ENCODE measurements at regions not wholly inside any gene's neighbourhood (a gene's known extent, or its start where the extent isn't known, plus 50 kb on each side); places are given as distances from the start of the nearest gene placed in this dataset.

- TF ChIP-seq ZNF274 (IDR thresholded peaks at IDR 0.05; ENCODE audit: low read length) (no peak), ZNF274 (tag by site-specific recombination; IDR thresholded peaks at IDR 0.05; ENCODE audit: borderline replicate concordance) (no peak), ZBTB21 (tag by site-specific recombination; IDR thresholded peaks at IDR 0.05) (peak; percentile 36), MYNN (tag by site-specific recombination; IDR thresholded peaks at IDR 0.05; ENCODE audit: borderline replicate concordance) (no peak), KLF9 (tag by site-specific recombination; IDR thresholded peaks at IDR 0.05; ENCODE audit: low read depth) (peak; percentile 56; the same call in 1 of the 2 replicates), BCL11B (tag by site-specific recombination; IDR thresholded peaks at IDR 0.05; ENCODE audit: low read depth) (no peak), ZNF221 (tag by site-specific recombination; IDR thresholded peaks at IDR 0.05; ENCODE audit: borderline replicate concordance) (no peak), KLF7 (tag by site-specific recombination; IDR thresholded peaks at IDR 0.05; ENCODE audit: borderline replicate concordance) (0 out of 2 replicates have a peak, but pooled peaks have one; percentile 66), ZNF501 (tag by site-specific recombination; IDR thresholded peaks at IDR 0.05) (0 out of 2 replicates have a peak, but pooled peaks have one; percentile 45), ZNF335 (tag by site-specific recombination; conservative IDR thresholded peaks at IDR 0.05) (peak; percentile 81), SP2 (tag by site-specific recombination; IDR thresholded peaks at IDR 0.05) (peak; percentile 49), ZNF561 (tag by site-specific recombination; IDR thresholded peaks at IDR 0.05; ENCODE audit: borderline replicate concordance) (peak; percentile 95; the same call in 1 of the 2 replicates), RBAK (tag by site-specific recombination; IDR thresholded peaks at IDR 0.05) (no peak), ZNF837 (tag by site-specific recombination; IDR thresholded peaks at IDR 0.05) (no peak), ZSCAN16 (tag by site-specific recombination; IDR thresholded peaks at IDR 0.05) (no peak), ZBTB20 (tag by site-specific recombination; IDR thresholded peaks at IDR 0.05) (peak; percentile 47; the same call in 1 of the 2 replicates), ZBTB8A (tag by site-specific recombination; IDR thresholded peaks at IDR 0.05) (peak; percentile 92), ZNF311 (tag by site-specific recombination; IDR thresholded peaks at IDR 0.05; ENCODE audit: borderline replicate concordance) (no peak), ZNF521 (tag by site-specific recombination; IDR thresholded peaks at IDR 0.05) (no peak), BCL11A (tag by site-specific recombination; IDR thresholded peaks at IDR 0.05; ENCODE audit: low read depth) (peak; percentile 45; the same call in 1 of the 2 replicates)
- TF ChIP-seq, protein P1, sequence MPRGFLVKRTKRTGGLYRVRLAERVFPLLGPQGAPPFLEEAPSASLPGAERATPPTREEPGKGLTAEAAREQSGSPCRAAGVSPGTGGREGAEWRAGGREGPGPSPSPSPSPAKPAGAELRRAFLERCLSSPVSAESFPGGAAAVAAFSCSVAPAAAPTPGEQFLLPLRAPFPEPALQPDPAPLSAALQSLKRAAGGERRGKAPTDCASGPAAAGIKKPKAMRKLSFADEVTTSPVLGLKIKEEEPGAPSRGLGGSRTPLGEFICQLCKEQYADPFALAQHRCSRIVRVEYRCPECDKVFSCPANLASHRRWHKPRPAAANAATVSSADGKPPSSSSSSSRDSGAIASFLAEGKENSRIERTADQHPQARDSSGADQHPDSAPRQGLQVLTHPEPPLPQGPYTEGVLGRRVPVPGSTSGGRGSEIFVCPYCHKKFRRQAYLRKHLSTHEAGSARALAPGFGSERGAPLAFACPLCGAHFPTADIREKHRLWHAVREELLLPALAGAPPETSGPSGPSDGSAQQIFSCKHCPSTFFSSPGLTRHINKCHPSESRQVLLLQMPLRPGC (tag by site-specific recombination; IDR thresholded peaks at IDR 0.05): peak; percentile 92
- TF ChIP-seq, protein P2, sequence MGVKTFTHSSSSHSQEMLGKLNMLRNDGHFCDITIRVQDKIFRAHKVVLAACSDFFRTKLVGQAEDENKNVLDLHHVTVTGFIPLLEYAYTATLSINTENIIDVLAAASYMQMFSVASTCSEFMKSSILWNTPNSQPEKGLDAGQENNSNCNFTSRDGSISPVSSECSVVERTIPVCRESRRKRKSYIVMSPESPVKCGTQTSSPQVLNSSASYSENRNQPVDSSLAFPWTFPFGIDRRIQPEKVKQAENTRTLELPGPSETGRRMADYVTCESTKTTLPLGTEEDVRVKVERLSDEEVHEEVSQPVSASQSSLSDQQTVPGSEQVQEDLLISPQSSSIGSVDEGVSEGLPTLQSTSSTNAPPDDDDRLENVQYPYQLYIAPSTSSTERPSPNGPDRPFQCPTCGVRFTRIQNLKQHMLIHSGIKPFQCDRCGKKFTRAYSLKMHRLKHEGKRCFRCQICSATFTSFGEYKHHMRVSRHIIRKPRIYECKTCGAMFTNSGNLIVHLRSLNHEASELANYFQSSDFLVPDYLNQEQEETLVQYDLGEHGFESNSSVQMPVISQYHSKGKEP (tag by site-specific recombination; IDR thresholded peaks at IDR 0.05): 0 out of 2 replicates have a peak, but pooled peaks have one; percentile 50
- TF ChIP-seq, protein P3, sequence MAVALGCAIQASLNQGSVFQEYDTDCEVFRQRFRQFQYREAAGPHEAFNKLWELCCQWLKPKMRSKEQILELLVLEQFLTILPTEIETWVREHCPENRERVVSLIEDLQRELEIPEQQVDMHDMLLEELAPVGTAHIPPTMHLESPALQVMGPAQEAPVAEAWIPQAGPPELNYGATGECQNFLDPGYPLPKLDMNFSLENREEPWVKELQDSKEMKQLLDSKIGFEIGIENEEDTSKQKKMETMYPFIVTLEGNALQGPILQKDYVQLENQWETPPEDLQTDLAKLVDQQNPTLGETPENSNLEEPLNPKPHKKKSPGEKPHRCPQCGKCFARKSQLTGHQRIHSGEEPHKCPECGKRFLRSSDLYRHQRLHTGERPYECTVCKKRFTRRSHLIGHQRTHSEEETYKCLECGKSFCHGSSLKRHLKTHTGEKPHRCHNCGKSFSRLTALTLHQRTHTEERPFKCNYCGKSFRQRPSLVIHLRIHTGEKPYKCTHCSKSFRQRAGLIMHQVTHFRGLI (tag by site-specific recombination; IDR thresholded peaks at IDR 0.05): no peak
- TF ChIP-seq, protein P4, sequence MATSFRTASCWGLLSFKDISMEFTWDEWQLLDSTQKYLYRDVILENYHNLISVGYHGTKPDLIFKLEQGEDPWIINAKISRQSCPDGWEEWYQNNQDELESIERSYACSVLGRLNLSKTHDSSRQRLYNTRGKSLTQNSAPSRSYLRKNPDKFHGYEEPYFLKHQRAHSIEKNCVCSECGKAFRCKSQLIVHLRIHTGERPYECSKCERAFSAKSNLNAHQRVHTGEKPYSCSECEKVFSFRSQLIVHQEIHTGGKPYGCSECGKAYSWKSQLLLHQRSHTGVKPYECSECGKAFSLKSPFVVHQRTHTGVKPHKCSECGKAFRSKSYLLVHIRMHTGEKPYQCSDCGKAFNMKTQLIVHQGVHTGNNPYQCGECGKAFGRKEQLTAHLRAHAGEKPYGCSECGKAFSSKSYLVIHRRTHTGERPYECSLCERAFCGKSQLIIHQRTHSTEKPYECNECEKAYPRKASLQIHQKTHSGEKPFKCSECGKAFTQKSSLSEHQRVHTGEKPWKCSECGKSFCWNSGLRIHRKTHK (tag by site-specific recombination; IDR thresholded peaks at IDR 0.05): no peak
- TF ChIP-seq, protein P5, sequence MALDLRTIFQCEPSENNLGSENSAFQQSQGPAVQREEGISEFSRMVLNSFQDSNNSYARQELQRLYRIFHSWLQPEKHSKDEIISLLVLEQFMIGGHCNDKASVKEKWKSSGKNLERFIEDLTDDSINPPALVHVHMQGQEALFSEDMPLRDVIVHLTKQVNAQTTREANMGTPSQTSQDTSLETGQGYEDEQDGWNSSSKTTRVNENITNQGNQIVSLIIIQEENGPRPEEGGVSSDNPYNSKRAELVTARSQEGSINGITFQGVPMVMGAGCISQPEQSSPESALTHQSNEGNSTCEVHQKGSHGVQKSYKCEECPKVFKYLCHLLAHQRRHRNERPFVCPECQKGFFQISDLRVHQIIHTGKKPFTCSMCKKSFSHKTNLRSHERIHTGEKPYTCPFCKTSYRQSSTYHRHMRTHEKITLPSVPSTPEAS (tag by site-specific recombination; IDR thresholded peaks at IDR 0.05): no peak
- TF ChIP-seq, protein P6, sequence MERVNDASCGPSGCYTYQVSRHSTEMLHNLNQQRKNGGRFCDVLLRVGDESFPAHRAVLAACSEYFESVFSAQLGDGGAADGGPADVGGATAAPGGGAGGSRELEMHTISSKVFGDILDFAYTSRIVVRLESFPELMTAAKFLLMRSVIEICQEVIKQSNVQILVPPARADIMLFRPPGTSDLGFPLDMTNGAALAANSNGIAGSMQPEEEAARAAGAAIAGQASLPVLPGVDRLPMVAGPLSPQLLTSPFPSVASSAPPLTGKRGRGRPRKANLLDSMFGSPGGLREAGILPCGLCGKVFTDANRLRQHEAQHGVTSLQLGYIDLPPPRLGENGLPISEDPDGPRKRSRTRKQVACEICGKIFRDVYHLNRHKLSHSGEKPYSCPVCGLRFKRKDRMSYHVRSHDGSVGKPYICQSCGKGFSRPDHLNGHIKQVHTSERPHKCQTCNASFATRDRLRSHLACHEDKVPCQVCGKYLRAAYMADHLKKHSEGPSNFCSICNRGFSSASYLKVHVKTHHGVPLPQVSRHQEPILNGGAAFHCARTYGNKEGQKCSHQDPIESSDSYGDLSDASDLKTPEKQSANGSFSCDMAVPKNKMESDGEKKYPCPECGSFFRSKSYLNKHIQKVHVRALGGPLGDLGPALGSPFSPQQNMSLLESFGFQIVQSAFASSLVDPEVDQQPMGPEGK (tag by site-specific recombination; IDR thresholded peaks at IDR 0.05): peak; percentile 78
- TF ChIP-seq, protein P7, sequence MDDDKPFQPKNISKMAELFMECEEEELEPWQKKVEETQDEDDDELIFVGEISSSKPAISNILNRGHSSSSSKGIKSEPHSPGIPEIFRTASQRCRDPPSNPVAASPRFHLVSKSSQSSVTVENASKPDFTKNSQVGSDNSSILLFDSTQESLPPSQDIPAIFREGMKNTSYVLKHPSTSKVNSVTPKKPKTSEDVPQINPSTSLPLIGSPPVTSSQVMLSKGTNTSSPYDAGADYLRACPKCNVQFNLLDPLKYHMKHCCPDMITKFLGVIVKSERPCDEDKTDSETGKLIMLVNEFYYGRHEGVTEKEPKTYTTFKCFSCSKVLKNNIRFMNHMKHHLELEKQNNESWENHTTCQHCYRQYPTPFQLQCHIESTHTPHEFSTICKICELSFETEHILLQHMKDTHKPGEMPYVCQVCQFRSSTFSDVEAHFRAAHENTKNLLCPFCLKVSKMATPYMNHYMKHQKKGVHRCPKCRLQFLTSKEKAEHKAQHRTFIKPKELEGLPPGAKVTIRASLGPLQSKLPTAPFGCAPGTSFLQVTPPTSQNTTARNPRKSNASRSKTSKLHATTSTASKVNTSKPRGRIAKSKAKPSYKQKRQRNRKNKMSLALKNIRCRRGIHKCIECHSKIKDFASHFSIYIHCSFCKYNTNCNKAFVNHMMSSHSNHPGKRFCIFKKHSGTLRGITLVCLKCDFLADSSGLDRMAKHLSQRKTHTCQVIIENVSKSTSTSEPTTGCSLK (tag by site-specific recombination; IDR thresholded peaks at IDR 0.05): no peak
Observed at GRCh38 chr12:4030929-4031702, 157.9 kb upstream of the PARP11 start (continued).
